ENCODE measurements at regions not wholly inside any gene's neighbourhood (a gene's known extent, or its start where the extent isn't known, plus 50 kb on each side); places are given as distances from the start of the nearest gene placed in this dataset.

DNA sequence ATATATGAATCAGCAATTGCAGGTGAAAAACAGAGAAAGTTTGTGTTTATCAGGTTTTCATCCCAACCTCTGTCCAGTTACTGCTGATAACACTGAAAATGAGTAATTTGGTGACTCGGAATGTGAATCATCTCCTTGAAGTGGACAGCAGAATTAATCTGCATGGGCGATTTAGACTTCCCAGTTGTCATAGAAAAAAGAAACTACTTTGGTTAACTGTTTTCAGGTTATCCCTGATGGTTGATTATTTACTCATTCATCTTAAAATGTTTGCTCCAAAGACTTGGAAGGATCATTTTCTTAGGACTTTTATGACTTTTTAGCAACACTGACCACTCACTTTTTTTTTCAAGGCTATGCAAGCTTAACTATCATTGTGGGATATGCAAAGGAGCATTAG is 504.1 kb upstream of the ANKRD30A start:
- no peak for DNase-seq

GRCh38 chr10:36612436-36612835 is 513.0 kb upstream of the ANKRD30A start:
- no peak for DNase-seq

DNA sequence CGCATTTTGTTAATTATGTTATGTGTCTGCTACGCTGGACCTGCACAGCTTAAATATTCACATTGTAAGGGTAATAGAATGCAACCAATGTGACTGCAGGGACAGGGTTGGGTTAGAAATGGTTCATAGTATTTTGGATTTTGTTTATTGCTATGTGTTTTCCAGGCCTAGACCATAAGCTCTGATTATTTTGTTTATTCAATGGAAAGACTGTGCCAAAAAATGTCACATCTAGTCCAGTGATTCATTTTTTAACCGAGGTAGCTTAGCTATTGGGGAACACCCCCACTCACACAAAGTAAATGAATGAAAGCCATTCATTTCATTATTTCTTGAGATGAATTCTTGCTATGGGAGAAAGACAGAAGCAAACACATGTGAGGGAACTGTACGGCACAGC is 516.5 kb upstream of the ANKRD30A start:
- no peak for DNase-seq

GRCh38 chr10:36608251-36608650 is 517.1 kb upstream of the ANKRD30A start:
- no peak for DNase-seq

DNA sequence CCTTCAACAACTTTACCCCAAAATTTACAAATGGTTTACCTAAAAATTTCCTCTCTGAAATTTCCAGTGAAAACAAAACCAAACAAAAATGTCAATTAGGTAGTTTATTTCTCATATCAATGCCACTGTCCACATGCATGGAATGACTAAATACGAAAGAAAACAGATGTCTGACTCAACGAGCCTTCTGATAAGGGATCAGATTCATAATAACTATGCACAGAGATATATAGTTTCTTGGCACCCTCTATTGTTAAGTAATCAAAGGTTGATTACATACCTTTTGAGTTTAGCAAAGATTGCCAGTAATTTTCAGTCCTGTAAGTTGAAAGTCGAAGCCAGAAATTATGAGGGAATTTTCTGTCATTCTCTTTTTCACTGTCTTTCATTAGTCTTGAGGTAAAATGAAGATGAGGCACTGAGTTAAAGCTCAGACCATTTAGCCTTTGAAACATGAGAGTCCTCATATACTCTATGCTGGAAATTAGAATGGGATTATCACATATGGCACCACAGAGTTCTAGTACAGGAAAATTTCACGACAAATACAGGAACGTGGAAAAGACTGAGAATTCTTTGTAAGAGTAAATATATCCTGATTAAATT is 519.1 kb upstream of the ANKRD30A start:
- DNase-seq, result no peak

- DNase-seq, result no peak
Observed at GRCh38 chr10:36604316-36604715, 521.1 kb upstream of the ANKRD30A start.

DNA sequence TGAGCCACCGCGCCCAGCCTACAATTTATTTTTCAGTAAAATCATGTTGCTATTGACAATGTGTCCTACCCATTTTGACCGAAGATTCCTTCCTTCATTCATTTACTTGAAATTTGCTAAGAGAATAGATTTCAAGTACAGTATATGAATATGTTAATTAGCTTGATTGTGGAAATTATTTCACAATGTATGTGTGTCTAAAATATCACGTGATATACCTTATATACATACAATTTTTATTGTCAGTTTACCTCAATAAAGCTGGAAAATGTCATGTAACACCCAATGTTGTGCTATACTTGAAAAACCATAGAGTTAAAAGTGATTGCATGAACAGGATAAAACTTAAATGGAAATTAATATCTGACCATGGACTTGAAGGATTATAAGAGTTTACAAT is 521.7 kb upstream of the ANKRD30A start:
- DNase-seq, result no peak

- DNase-seq, result no peak
Observed at GRCh38 chr10:36602374-36602773, 523.0 kb upstream of the ANKRD30A start.

DNA sequence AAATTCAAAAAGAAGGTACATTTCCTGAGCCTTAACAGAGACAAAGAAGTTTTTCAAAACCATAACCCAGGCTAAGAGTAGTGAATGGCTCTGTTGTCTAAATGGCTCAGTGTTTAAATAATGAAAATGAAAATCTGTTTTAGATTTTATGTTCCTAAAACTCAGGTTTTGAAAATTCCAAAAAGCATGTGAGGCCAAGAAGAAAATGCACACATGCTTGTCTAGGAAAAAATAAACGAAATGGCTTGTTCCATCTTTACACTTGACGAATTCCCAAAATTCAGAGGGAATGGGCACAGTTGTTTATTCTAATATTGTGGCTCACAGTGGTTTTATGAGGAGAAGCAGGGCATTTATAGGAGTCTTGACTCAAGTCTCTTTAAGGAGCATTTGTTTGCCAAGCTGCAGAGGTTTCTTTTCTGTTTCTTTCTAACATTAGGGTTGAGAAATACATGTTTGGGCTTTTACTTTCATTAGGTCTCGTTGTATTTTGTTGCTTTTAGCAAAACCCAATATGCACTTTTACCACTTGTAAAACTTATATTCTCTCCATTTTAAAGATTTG is 527.6 kb upstream of the ANKRD30A start:
- no peak for DNase-seq

GRCh38 chr10:36592964-36593363 is 532.4 kb upstream of the ANKRD30A start:
- DNase-seq, result no peak

GRCh38 chr10:36591436-36591835 is 534.0 kb upstream of the ANKRD30A start:
- no peak for DNase-seq

- DNase-seq, result no peak
Observed at GRCh38 chr10:36583690-36584089, 541.7 kb upstream of the ANKRD30A start.

GRCh38 chr10:36581237-36581636 is 544.2 kb upstream of the ANKRD30A start:
- DNase-seq, result no peak

DNA sequence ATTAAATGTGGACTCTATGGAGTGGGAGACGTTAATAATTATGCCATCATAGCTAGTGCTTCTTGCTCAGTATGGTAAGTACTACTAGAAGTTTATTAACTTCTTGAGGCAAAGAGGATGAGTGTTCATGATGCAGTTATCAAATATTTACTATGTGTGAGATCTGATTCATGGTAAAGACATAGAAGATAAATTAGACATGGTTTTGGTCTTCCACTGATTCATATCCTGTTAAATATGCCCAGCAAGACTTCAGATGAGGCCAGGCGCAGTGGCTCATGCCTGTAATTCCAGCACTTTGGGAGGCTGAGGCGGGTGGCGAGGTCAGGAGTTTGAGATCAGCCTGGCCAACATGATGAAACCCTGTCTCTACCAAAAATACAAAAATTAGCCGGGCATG is 547.1 kb upstream of the ANKRD30A start:
- no peak for DNase-seq

- no peak for DNase-seq
Observed at GRCh38 chr10:36577126-36577525, 548.3 kb upstream of the ANKRD30A start.

GRCh38 chr10:36574207-36574606 is 551.2 kb upstream of the ANKRD30A start:
- DNase-seq, result no peak

DNA sequence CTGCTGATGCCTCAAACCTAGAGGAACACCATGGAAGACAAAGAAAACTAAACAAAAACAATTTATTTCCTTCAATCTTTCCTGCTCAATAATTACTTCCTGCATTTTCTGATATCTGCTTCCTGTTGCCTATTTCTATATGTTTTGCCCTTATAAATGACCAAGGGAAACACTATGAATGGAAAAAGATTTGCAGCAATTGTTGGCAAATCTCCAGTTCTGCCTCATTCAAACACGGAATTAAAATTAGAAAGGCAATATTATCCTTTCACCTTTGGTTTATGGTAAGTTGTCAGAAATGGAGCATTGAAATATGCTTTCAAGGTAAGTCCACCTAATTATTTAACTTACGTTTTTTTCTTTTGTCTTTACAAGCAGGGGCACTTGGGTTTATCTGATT is 552.2 kb upstream of the ANKRD30A start:
- no peak for DNase-seq

DNA sequence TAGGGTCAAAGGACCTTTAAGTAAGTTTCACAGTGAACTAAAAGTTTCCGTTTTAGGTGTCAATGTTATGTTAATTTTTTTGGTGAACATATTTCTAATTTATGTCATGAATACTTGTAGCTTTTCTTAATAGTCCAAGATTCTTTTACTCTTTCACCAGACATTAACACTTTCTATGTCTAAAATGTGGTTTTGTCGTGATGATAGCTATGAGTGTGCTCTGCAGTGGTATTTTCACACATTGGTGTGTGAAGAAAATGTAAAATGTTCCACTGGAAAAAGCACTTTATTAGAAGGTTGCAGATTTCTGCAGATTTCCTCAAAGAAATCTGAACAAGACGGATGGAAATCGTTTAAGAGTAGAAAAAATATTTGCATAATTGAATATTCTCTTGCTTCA is 561.0 kb upstream of the ANKRD30A start:
- no peak for DNase-seq

GRCh38 chr10:36559412-36560400 is 565.7 kb upstream of the ANKRD30A start:
- no peak for DNase-seq

GRCh38 chr10:36556468-36556867 is 568.9 kb upstream of the ANKRD30A start:
- DNase-seq, result no peak

DNA sequence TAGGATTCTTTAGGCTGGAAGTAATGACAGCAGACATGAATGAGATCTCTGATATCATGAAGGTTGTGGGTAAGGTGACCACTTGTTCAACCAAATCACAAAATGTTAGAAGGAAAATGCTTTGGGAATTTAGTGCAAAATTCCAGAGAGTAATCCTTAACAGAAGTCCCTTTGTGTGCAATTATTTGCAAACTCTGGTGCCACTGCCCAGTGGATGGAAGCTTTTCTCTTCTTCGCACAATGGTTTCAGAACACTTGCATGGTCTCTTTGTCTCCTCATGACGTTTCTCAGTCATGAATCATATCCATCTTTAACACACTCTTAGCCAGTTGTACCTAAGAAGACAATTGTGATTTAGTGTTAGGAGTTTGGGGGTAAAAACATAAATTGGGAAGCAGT is 570.4 kb upstream of the ANKRD30A start:
- DNase-seq, result no peak

- DNase-seq, result no peak
Observed at GRCh38 chr10:36547965-36548364, 577.4 kb upstream of the ANKRD30A start.

DNA sequence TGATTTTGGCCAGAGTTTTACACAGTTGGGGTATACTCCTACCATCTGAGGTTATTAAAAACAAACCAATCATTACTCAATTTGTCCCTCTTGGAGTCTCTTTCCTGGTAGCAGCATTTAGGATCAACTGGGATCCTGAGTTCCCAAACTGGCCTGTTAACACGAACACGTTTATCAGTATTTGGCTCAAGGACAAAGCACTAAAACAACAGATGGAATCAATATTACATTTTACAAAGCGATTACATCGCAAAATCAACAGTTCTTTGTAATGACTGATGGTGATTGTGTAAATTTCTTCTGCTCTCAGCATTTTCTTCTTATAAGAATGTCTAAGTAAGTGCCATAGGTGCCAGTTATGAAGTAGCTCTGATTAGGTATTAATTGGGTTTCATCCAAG is 582.9 kb upstream of the ANKRD30A start:
- DNase-seq, result no peak

GRCh38 chr10:36540611-36541010 is 584.8 kb upstream of the ANKRD30A start:
- no peak for DNase-seq
